ENCODE measurements at regions not wholly inside any gene's neighbourhood (a gene's known extent, or its start where the extent isn't known, plus 50 kb on each side); places are given as distances from the start of the nearest gene placed in this dataset.

DNA sequence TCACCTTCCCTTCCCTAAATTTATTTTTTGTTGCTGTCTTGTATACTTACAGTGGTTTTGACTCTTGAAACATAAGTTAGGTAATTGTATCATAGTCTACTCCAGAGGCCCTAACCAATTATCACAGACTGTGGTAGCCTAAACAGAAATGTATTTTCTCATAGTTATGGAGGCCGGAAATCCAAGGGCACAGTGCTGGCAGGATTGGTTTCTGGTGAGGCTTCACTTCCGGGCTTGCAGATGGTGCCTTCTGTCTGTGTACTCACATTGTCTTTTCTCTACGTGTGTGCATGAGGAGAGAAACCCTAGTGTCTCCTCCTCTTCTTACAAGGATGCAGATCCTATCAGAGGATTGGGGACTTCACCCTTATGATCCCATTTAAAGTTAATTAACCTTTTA is 290.2 kb upstream of the KCNMB2 start:
- Histone ChIP-seq H3K4me3 (no peak overlapping the region), H3K4me1 (no peaks in the 10 kb centered on the region), H3K27me3 (ENCODE audit: insufficient read depth in 3 of 3, low read length in 2 of 3) (no peaks in the 10 kb centered on the region), H3K27ac (no peak overlapping the region), H3K9me3 (no peaks in the 10 kb centered on the region), H3K36me3 (ENCODE audit: insufficient read depth in 1 of 2, low read depth in 1 of 2) (no peaks in the 10 kb centered on the region)
- DNase-seq (no peak), ATAC-seq (no peak)
- TF ChIP-seq, protein P1, sequence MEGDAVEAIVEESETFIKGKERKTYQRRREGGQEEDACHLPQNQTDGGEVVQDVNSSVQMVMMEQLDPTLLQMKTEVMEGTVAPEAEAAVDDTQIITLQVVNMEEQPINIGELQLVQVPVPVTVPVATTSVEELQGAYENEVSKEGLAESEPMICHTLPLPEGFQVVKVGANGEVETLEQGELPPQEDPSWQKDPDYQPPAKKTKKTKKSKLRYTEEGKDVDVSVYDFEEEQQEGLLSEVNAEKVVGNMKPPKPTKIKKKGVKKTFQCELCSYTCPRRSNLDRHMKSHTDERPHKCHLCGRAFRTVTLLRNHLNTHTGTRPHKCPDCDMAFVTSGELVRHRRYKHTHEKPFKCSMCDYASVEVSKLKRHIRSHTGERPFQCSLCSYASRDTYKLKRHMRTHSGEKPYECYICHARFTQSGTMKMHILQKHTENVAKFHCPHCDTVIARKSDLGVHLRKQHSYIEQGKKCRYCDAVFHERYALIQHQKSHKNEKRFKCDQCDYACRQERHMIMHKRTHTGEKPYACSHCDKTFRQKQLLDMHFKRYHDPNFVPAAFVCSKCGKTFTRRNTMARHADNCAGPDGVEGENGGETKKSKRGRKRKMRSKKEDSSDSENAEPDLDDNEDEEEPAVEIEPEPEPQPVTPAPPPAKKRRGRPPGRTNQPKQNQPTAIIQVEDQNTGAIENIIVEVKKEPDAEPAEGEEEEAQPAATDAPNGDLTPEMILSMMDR (IDR thresholded peaks at IDR 0.05), result no peak
- intact Hi-C loops (cut with DNase I), result no loop called here
- WGBS, 3 donors, result 84 to 92% (median 89%) methylated on average over 3 of the region's 3 CpGs

DNA sequence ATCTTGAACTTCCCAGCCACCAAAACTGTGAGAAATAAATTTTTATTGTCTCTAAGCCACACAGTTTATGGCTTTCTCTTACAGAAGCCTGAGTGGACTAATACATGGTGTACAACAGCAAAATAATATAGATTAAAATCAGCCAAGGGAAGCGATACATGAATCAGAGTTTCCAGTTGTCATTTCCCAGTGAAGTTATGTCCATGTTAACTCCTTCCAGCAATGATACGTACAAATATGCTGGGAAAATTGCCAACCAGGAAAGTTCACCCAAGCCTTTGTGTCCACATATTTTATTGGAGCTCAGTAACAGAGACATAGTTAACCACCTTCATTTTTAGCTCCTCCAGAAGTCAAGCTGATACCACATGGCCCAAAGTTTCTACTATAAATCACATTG is 280.9 kb upstream of the KCNMB2 start:
- 40 to 45% (median 44%) methylated on average over 2 of the region's 2 CpGs for WGBS, 3 donors

DNA sequence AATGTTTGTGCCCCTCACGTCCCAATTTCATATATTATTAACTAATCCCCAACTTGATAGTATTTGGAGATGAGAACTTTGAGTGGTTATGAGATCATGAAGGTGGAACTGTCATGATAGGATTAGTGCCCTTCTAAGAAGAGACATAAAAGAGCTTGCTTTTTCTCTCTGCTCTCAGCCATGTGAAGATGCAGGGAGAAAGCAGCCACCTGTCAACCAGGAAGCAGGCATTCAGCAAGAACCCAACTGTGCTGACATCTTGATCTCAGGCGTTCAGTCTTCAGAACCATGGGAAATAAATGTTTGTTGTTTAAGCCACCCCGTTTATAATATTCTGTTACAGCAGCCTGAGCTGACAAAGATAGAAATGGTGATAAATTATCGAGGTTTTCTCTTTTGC is 278.7 kb upstream of the KCNMB2 start:
- TF ChIP-seq, protein P1 (IDR thresholded peaks at IDR 0.05), result no peak
- WGBS, 3 donors, result 88 to 89% (median 88%) methylated on average over 4 of the region's 4 CpGs
- ATAC-seq, result no peak

More for the DNA sequence above, 280.9 kb upstream of the KCNMB2 start:
- ATAC-seq (no peak), DNase-seq (no peak)
- Histone ChIP-seq H3K36me3 (ENCODE audit: insufficient read depth in 1 of 2, low read depth in 1 of 2) (no peaks in the 10 kb centered on the region), H3K27me3 (ENCODE audit: insufficient read depth in 3 of 3, low read length in 2 of 3) (no peaks in the 10 kb centered on the region), H3K4me1 (no peaks in the 10 kb centered on the region), H3K27ac (no peak overlapping the region), H3K9me3 (no peaks in the 10 kb centered on the region), H3K4me3 (no peak overlapping the region)
- intact Hi-C loops (cut with DNase I), result no loop called here
- TF ChIP-seq, protein P1 (IDR thresholded peaks at IDR 0.05), result no peak

DNA sequence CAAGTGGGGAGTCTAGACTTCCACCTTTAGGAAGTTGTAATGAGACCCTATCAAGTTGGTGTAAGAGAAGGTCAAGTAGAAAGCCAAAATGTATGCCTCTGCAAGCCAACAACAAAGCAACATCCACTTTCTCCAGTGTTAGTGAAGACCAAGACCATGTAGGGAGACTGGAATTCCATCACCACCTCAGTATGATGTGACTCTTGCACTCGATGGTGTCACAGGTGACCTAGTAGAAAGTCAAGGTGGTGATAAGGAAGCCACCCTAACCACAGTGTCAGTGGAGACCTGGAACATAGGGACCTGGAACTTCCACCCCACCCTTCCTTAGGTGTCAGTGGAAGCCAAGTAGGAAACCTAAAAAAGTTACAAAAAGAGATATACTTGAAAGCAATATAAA is 278.1 kb upstream of the KCNMB2 start:
- H3K27ac ChIP-seq, result no peak overlapping the region
- no peaks in the 10 kb centered on the region for H3K27me3 ChIP-seq (ENCODE audit: insufficient read depth in 3 of 3, low read length in 2 of 3)
- TF ChIP-seq, protein P1 (IDR thresholded peaks at IDR 0.05), result no peak
- H3K9me3 ChIP-seq, result no peaks in the 10 kb centered on the region
- WGBS, 3 donors, result 84 to 90% (median 88%) methylated on average over 1 of the region's 1 CpG
- no peaks in the 10 kb centered on the region for H3K4me1 ChIP-seq
- intact Hi-C loops (cut with DNase I), result no loop called here
- H3K36me3 ChIP-seq (ENCODE audit: insufficient read depth in 1 of 2, low read depth in 1 of 2), result no peaks in the 10 kb centered on the region
- H3K4me3 ChIP-seq, result no peak overlapping the region
- no peak for DNase-seq
- ATAC-seq, result no peak

More for the DNA sequence above, 278.7 kb upstream of the KCNMB2 start:
- Histone ChIP-seq H3K9me3 (no peaks in the 10 kb centered on the region), H3K27me3 (ENCODE audit: insufficient read depth in 3 of 3, low read length in 2 of 3) (no peaks in the 10 kb centered on the region), H3K36me3 (ENCODE audit: insufficient read depth in 1 of 2, low read depth in 1 of 2) (no peaks in the 10 kb centered on the region), H3K4me3 (no peak overlapping the region), H3K27ac (no peak overlapping the region), H3K4me1 (no peaks in the 10 kb centered on the region)
- no peak for DNase-seq
- intact Hi-C loops (cut with DNase I), result no loop called here

DNA sequence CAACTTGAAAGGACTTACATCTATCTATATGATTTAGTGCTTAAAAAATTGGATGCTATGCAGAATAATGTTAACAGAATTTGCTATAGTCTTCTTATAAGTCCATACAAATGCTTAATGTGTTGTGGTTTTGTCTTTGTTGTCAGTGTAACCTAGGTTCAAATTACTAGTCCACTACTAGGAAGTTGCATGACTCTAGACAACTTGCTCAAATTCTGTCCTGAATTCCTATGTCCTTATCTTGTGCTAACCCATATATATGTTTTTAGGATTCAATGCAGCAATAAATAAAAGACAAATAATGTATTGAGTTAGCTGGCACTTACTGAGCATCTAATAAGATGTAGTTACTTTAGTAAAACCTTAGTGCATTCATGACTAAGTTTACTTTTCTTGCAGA is 276.5 kb upstream of the KCNMB2 start:
- Histone ChIP-seq H3K27ac (no peak overlapping the region), H3K4me1 (no peaks in the 10 kb centered on the region), H3K9me3 (no peaks in the 10 kb centered on the region), H3K27me3 (ENCODE audit: insufficient read depth in 3 of 3, low read length in 2 of 3) (no peaks in the 10 kb centered on the region), H3K36me3 (ENCODE audit: insufficient read depth in 1 of 2, low read depth in 1 of 2) (no peaks in the 10 kb centered on the region), H3K4me3 (no peak overlapping the region)
- TF ChIP-seq, protein P1 (IDR thresholded peaks at IDR 0.05), result no peak
- ATAC-seq (no peak), DNase-seq (no peak)
- intact Hi-C loops (cut with DNase I), result no loop called here
